ENCODE measurements at regions not wholly inside any gene's neighbourhood (a gene's known extent, or its start where the extent isn't known, plus 50 kb on each side); places are given as distances from the start of the nearest gene placed in this dataset.

DNA sequence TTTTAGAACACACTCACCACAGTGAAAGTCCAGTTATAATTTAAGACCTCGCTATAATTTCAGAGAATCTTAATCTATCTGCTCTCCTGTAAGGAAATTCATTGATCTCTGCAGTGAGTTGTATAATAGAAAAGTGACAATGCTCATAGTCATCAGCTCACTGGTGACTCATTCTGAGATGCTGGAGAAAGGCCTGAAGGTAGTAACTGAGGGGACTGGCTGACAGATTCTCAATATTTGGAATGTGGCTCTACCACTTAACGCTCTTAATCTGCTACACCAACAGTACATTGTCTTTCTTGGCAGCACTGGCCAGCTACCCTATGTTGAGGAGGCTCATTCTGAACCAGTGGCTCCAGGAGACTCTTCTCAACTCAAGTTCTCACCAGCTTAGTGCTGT, 246.1 kb downstream of the RPRM start (continued):
- TF ChIP-seq, protein P1, sequence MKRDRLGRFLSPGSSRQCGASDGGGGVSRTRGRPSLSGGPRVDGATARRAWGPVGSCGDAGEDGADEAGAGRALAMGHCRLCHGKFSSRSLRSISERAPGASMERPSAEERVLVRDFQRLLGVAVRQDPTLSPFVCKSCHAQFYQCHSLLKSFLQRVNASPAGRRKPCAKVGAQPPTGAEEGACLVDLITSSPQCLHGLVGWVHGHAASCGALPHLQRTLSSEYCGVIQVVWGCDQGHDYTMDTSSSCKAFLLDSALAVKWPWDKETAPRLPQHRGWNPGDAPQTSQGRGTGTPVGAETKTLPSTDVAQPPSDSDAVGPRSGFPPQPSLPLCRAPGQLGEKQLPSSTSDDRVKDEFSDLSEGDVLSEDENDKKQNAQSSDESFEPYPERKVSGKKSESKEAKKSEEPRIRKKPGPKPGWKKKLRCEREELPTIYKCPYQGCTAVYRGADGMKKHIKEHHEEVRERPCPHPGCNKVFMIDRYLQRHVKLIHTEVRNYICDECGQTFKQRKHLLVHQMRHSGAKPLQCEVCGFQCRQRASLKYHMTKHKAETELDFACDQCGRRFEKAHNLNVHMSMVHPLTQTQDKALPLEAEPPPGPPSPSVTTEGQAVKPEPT (CRISPR knock-in tag; IDR thresholded peaks at IDR 0.05; ENCODE audit: low read depth): no peak
- no peak for TF ChIP-seq IRX3 (CRISPR knock-in tag; IDR thresholded peaks at IDR 0.05; ENCODE audit: borderline replicate concordance, low read depth)
- TF ChIP-seq, protein P2, sequence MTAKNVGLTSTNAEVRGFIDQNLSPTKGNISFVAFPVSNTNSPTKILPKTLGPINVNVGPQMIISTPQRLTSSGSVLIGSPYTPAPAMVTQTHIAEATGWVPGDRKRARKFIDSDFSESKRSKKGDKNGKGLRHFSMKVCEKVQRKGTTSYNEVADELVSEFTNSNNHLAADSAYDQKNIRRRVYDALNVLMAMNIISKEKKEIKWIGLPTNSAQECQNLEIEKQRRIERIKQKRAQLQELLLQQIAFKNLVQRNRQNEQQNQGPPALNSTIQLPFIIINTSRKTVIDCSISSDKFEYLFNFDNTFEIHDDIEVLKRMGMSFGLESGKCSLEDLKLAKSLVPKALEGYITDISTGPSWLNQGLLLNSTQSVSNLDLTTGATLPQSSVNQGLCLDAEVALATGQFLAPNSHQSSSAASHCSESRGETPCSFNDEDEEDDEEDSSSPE (CRISPR knock-in tag; IDR thresholded peaks at IDR 0.05): no peak
- TF ChIP-seq ZNF367 (CRISPR knock-in tag; IDR thresholded peaks at IDR 0.05; ENCODE audit: borderline replicate concordance): no peak
- no peak for TF ChIP-seq KMT2B (CRISPR knock-in tag; IDR thresholded peaks at IDR 0.05)
- TF ChIP-seq, protein P3, sequence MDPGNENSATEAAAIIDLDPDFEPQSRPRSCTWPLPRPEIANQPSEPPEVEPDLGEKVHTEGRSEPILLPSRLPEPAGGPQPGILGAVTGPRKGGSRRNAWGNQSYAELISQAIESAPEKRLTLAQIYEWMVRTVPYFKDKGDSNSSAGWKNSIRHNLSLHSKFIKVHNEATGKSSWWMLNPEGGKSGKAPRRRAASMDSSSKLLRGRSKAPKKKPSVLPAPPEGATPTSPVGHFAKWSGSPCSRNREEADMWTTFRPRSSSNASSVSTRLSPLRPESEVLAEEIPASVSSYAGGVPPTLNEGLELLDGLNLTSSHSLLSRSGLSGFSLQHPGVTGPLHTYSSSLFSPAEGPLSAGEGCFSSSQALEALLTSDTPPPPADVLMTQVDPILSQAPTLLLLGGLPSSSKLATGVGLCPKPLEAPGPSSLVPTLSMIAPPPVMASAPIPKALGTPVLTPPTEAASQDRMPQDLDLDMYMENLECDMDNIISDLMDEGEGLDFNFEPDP (CRISPR knock-in tag; conservative IDR thresholded peaks at IDR 0.05): no peak
- TF ChIP-seq, protein P4, sequence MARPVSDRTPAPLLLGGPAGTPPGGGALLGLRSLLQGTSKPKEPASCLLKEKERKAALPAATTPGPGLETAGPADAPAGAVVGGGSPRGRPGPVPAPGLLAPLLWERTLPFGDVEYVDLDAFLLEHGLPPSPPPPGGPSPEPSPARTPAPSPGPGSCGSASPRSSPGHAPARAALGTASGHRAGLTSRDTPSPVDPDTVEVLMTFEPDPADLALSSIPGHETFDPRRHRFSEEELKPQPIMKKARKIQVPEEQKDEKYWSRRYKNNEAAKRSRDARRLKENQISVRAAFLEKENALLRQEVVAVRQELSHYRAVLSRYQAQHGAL (CRISPR knock-in tag; IDR thresholded peaks at IDR 0.05; ENCODE audit: not compliant biosample characterization): no peak
- TF ChIP-seq, protein P5, sequence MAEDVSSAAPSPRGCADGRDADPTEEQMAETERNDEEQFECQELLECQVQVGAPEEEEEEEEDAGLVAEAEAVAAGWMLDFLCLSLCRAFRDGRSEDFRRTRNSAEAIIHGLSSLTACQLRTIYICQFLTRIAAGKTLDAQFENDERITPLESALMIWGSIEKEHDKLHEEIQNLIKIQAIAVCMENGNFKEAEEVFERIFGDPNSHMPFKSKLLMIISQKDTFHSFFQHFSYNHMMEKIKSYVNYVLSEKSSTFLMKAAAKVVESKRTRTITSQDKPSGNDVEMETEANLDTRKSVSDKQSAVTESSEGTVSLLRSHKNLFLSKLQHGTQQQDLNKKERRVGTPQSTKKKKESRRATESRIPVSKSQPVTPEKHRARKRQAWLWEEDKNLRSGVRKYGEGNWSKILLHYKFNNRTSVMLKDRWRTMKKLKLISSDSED (CRISPR knock-in tag; IDR thresholded peaks at IDR 0.05): no peak

Measured in HepG2 (cell line).